Keratinocyte (primary cell): ENCODE measurements at regions not wholly inside any gene's neighbourhood (a gene's known extent, or its start where the extent isn't known, plus 50 kb on each side); places are given as distances from the start of the nearest gene placed in this dataset.

Experiments used
- EZH2 ChIP-seq: IDR thresholded peaks from one replicate; pipeline ENCODE4 v1.6.1; 2012; ENCODE audit warnings: inconsistent platforms, mild to moderate bottlenecking, low read length, moderate library complexity
- TF ChIP-seq, protein P1 (sequence below), 3 experiments: IDR thresholded peaks in 1 of 3; conservative IDR thresholded peaks in 1 of 3; optimal IDR thresholded peaks in 1 of 3; 2 replicates in 2 of 3; 3 replicates in 1 of 3; pipeline versions ENCODE3 to v1.5.1; 2011; ENCODE audit warnings: low read length in 3 of 3, mild to moderate bottlenecking in 3 of 3, moderate library complexity in 2 of 3, control low read depth in 1 of 3, inconsistent platforms in 1 of 3; ENCODE audit not compliant: insufficient read depth in 2 of 3; ENCODE audit errors: extremely low read depth in 1 of 3

- TF ChIP-seq, protein P1, sequence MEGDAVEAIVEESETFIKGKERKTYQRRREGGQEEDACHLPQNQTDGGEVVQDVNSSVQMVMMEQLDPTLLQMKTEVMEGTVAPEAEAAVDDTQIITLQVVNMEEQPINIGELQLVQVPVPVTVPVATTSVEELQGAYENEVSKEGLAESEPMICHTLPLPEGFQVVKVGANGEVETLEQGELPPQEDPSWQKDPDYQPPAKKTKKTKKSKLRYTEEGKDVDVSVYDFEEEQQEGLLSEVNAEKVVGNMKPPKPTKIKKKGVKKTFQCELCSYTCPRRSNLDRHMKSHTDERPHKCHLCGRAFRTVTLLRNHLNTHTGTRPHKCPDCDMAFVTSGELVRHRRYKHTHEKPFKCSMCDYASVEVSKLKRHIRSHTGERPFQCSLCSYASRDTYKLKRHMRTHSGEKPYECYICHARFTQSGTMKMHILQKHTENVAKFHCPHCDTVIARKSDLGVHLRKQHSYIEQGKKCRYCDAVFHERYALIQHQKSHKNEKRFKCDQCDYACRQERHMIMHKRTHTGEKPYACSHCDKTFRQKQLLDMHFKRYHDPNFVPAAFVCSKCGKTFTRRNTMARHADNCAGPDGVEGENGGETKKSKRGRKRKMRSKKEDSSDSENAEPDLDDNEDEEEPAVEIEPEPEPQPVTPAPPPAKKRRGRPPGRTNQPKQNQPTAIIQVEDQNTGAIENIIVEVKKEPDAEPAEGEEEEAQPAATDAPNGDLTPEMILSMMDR (optimal IDR thresholded peaks at IDR 0.05 in 1 of 3, IDR thresholded peaks at IDR 0.05 in 1 of 3, conservative IDR thresholded peaks at IDR 0.05 in 1 of 3; ENCODE audit: extremely low read depth in 1 of 3, insufficient read depth in 2 of 3, low read length in 3 of 3) = no peak
- no peak for TF ChIP-seq EZH2
Measured at GRCh38 chr10:78579576-78579975, 489.2 kb upstream of the ZMIZ1 start.
